C4-2B (cell line): ENCODE measurements at regions not wholly inside any gene's neighbourhood (a gene's known extent, or its start where the extent isn't known, plus 50 kb on each side); places are given as distances from the start of the nearest gene placed in this dataset.

Source experiments
- CTCF ChIP-seq: fragments of 450-650 bp; conservative IDR thresholded peaks from 2 replicates; pipeline ENCODE4 v1.5.1; 2017; ENCODE audit warnings: mild to moderate bottlenecking
- ZFX ChIP-seq: fragments of 450-650 bp; IDR thresholded peaks from 2 replicates; pipeline ENCODE4 v1.6.1; 2017

GRCh38 chr1:78298349-78298748 is 192.4 kb upstream of the PTGFR start:
- TF ChIP-seq CTCF (no peak), ZFX (no peak)
